UCSD-AML1 (cell line): ENCODE measurements at regions not wholly inside any gene's neighbourhood (a gene's known extent, or its start where the extent isn't known, plus 50 kb on each side); places are given as distances from the start of the nearest gene placed in this dataset.

ENCODE experiments used
- DNase-seq: peaks from one replicate; lab custom pipeline; 2025; ENCODE audit not compliant: unreplicated experiment; lab: John Stamatoyannopoulos, UW

GRCh38 chr7:34457329-34457728, 200.7 kb upstream of the NPSR1 start:
- no peak for DNase-seq

- DNase-seq: no peak
Observed at GRCh38 chr7:34463830-34464229, 194.2 kb upstream of the NPSR1 start.

- DNase-seq: no peak
Observed at GRCh38 chr7:34471844-34472243, 186.2 kb upstream of the NPSR1 start.

GRCh38 chr7:34486371-34486770, 171.6 kb upstream of the NPSR1 start:
- no peak for DNase-seq

GRCh38 chr7:34487391-34488115, 170.5 kb upstream of the NPSR1 start:
- DNase-seq: no peak

- DNase-seq: no peak
Observed at GRCh38 chr7:34488766-34489165, 169.3 kb upstream of the NPSR1 start.

GRCh38 chr7:34491899-34492298, 166.1 kb upstream of the NPSR1 start:
- no peak for DNase-seq

- DNase-seq: no peak
Observed at GRCh38 chr7:34493752-34494151, 164.3 kb upstream of the NPSR1 start.

- no peak for DNase-seq
Observed at GRCh38 chr7:34497153-34497777, 160.8 kb upstream of the NPSR1 start.

GRCh38 chr7:34501156-34501555, 156.9 kb upstream of the NPSR1 start:
- DNase-seq: no peak

GRCh38 chr7:34507191-34507590, 150.8 kb upstream of the NPSR1 start:
- no peak for DNase-seq

GRCh38 chr7:34523226-34523918, 134.6 kb upstream of the NPSR1 start:
- DNase-seq: no peak

GRCh38 chr7:34530259-34530658, 127.8 kb upstream of the NPSR1 start:
- DNase-seq: no peak

GRCh38 chr7:34539003-34539402, 119.0 kb upstream of the NPSR1 start:
- no peak for DNase-seq

GRCh38 chr7:34544621-34545020, 113.4 kb upstream of the NPSR1 start:
- DNase-seq: no peak

- DNase-seq: no peak
Observed at GRCh38 chr7:34550996-34551395, 107.0 kb upstream of the NPSR1 start.

GRCh38 chr7:34552502-34552901, 105.5 kb upstream of the NPSR1 start:
- no peak for DNase-seq

GRCh38 chr7:34558022-34558421, 100.0 kb upstream of the NPSR1 start:
- no peak for DNase-seq

GRCh38 chr7:34564091-34564490, 93.9 kb upstream of the NPSR1 start:
- DNase-seq: no peak

GRCh38 chr7:34567906-34568305, 90.1 kb upstream of the NPSR1 start:
- no peak for DNase-seq

- DNase-seq: no peak
Observed at GRCh38 chr7:34569975-34570699, 87.9 kb upstream of the NPSR1 start.

GRCh38 chr7:34575006-34575405, 83.0 kb upstream of the NPSR1 start:
- no peak for DNase-seq
